Amygdala (tissue), 56 donors: ENCODE measurements at regions not wholly inside any gene's neighbourhood (a gene's known extent, or its start where the extent isn't known, plus 50 kb on each side); places are given as distances from the start of the nearest gene placed in this dataset.

Source experiments
- DNase-seq, 56 donors: peaks; one replicate each; lab custom pipeline; 2025; lab: John Stamatoyannopoulos, UW

GRCh38 chr6:164928057-164928727, 381.2 kb downstream of the C6orf118 start:
- peak in 35 of 56 donors; percentile 8 to 63 (median 35) for DNase-seq

- peak in 55 of 56 donors; percentile 16 to 91 (median 70) for DNase-seq
These were observed 381.9 kb downstream of the C6orf118 start for GRCh38 chr6:164927288-164928056.

GRCh38 chr6:164926686-164927085, 382.7 kb downstream of the C6orf118 start:
- no peak for DNase-seq

- DNase-seq, result no peak
These were observed 383.5 kb downstream of the C6orf118 start for GRCh38 chr6:164925681-164926530.

- no peak for DNase-seq
These were observed 384.7 kb downstream of the C6orf118 start for GRCh38 chr6:164924674-164925073.

GRCh38 chr6:164917211-164917610, 392.2 kb downstream of the C6orf118 start:
- DNase-seq, result no peak

GRCh38 chr6:164916087-164916486, 393.3 kb downstream of the C6orf118 start:
- no peak for DNase-seq

GRCh38 chr6:164911873-164912580, 397.4 kb downstream of the C6orf118 start:
- DNase-seq, result peak in 3 of 56 donors; percentile 10 to 12 (median 11)

- no peak for DNase-seq
These were observed 398.3 kb downstream of the C6orf118 start for GRCh38 chr6:164911151-164911550.

- no peak for DNase-seq
These were observed 402.6 kb downstream of the C6orf118 start for GRCh38 chr6:164906766-164907165.

- no peak for DNase-seq
These were observed 404.1 kb downstream of the C6orf118 start for GRCh38 chr6:164905311-164905710.

GRCh38 chr6:164898412-164898811, 411.0 kb downstream of the C6orf118 start:
- no peak for DNase-seq

GRCh38 chr6:164897523-164898235, 411.7 kb downstream of the C6orf118 start:
- DNase-seq, result no peak

- DNase-seq, result no peak
These were observed 419.4 kb downstream of the C6orf118 start for GRCh38 chr6:164889980-164890379.

GRCh38 chr6:164887660-164888059, 421.7 kb downstream of the C6orf118 start:
- DNase-seq, result no peak

GRCh38 chr6:164882236-164882635, 427.2 kb downstream of the C6orf118 start:
- no peak for DNase-seq

- DNase-seq, result no peak
These were observed 437.6 kb downstream of the C6orf118 start for GRCh38 chr6:164871783-164872182.

- DNase-seq, result no peak
These were observed 439.2 kb downstream of the C6orf118 start for GRCh38 chr6:164870164-164870563.

GRCh38 chr6:164861967-164862366, 447.4 kb downstream of the C6orf118 start:
- DNase-seq, result no peak

GRCh38 chr6:164859816-164860215, 449.6 kb downstream of the C6orf118 start:
- DNase-seq, result no peak
